VCaP (cell line): ENCODE measurements at regions not wholly inside any gene's neighbourhood (a gene's known extent, or its start where the extent isn't known, plus 50 kb on each side); places are given as distances from the start of the nearest gene placed in this dataset.

Experiments
- H3K27ac ChIP-seq: fragments of 450-650 bp; 2 replicates; pipeline ENCODE4 v1.5.1; 2017
- CTCF ChIP-seq: fragments of 450-650 bp; conservative IDR thresholded peaks from 2 replicates; pipeline ENCODE4 v1.5.1; 2017; ENCODE audit warnings: mild to moderate bottlenecking, moderate library complexity

DNA sequence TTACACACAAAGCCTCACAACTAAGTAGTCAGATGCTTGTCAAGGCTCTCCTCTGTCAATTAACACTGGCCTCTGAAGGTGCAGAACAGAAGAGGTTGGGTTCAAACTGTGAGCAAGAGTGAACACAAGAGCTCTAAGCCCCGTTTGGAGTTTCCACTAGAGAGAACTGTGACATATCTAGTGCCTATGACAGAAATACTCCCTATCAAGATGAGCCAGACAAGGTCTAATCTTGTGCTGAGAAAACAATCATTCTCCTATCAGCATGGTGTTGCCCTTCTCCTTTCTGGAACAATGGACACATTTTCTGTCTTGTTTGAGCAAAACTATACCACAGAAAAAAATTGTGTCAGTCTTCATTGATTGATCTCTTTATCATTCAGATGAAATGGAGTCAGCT is 62.4 kb upstream of the CCDC71L start:
- TF ChIP-seq CTCF, result no peak
- no peak overlapping the region for H3K27ac ChIP-seq

DNA sequence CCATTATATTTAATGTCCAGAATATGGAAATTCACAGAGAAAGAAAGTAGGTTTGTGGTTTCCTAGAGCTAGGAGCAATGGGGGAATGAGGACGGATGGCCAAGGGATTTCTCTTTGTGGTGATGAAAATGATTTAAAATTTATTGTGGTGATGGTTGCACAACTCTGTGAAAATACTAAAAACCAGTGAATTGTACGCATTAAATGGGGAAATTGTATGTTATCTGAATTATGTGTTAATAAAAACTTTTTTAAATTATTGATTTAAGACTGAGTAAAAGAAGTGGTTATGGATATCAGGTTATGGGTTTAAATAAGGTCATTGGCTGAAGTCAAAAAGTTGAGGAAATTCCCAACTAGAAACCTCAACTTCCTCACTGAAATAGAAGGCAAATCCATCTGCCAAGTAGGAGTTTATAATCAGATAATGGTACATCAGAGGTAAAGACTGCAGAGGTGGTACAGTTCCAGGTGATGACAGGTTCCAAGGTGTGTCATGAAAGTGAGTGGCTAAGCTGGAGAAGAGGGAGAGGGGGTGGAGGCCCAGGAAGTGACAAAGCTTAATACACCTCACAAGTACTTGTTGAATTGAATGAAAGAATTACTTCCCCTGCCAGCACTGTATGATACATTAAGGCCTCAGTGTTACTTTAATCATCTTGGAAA is 68.9 kb upstream of the CCDC71L start:
- H3K27ac ChIP-seq, result no peak overlapping the region
- TF ChIP-seq CTCF, result no peak

- H3K27ac ChIP-seq, result peak overlapping the region; percentile 5; the same call in 1 of the 2 replicates
- no peak for TF ChIP-seq CTCF
Measured at GRCh38 chr7:106731187-106731586, 70.2 kb upstream of the CCDC71L start.

GRCh38 chr7:106731646-106732444 is 70.9 kb upstream of the CCDC71L start:
- H3K27ac ChIP-seq, result 0 out of 2 replicates have a peak overlapping the region, but pooled peaks have one; percentile 5
- no peak for TF ChIP-seq CTCF

DNA sequence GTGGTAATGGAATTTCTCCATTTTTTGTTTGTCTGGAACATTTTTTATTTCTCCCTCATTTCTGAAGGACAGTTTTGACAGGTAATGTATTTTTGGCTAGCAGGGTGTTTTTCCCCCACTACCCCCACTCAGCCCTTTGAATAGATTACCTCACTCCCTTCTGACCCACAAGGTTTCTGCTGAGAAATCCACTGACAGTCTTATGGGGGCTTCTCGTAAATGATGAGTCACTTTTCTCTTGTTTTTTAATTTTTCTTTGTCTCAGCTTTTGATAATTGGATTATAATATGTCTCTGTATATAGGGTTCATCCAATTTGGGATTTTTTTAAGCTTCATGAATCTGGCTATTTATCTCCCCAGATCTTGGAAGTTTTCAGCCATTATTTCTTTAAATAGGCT is 74.7 kb upstream of the CCDC71L start:
- no peak overlapping the region for H3K27ac ChIP-seq
- no peak for TF ChIP-seq CTCF

DNA sequence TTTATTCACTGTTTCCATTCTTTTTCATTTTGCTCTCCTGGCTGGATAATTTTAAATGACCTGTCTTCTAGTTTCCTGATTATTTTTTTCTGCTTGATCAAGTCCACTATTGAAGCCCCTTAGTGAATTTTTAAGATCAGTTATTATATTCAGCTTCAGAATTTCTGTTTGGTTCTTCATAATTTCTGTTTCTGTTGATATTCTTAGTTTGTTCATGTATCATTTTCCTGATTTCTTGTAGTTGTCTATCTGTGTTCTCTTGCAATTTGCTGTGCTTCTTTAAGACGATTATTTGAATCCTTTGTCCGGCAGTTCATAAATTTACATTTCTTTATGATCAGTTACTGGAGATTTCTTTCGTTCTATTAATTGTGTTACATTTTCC is 75.2 kb upstream of the CCDC71L start:
- no peak for TF ChIP-seq CTCF
- H3K27ac ChIP-seq, result no peak overlapping the region

DNA sequence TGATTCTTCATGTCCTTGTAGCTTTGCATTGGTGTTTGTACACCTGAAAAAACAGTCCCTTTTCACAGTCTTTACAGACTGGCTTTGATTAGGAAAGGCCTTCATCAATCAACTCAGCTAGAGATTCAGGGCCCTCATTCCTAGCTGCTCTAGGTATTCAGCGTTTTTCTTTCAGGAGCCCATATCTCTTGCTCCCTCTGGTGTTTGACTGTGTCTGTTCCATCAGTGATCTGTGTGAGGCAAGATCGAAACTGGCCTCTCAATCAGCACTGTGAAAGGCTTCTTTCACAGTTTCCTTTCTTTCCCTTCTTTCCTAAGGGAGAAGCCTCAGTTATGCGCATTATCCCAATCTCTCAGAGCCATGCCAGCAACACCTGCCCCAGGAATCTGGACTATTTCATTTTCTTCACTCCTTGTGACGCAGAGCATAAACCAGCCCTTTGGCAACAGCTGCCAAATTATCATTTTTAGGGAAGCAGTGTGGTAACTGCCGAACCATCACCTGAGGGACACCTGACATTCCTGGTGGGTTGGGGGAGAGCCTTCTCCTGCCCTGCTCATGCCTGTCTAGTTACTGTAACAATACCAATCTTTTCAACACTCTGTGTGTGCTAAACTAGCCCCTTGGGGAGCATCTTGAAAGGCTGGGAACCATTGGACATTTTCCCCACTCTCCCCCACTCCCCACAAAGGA is 75.7 kb upstream of the CCDC71L start:
- H3K27ac ChIP-seq, result no peak overlapping the region
- TF ChIP-seq CTCF, result peak; percentile 75
